ENCODE measurements at regions not wholly inside any gene's neighbourhood (a gene's known extent, or its start where the extent isn't known, plus 50 kb on each side); places are given as distances from the start of the nearest gene placed in this dataset.

DNA sequence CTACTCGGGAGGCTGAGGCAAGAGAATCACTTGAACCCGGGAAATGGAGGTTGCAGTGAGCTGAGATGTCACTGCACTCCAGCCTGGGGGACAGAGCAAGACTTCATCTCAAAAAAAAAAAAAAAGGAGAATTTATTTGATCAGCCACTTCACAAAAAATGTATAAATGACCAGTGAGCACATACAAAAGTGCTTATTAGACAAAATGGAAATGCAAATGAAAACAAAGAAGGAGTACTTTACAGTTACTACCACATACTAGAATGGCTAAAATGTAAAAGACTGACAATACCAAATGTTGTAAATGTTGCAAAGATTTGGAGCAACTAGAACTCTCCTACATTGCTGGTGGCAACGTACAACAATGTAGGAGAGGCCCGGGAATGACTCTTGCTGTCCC lies 241.8 kb upstream of the SOX9 start:
- H3K9me3 ChIP-seq, result no peaks in the 10 kb centered on the region
- H3K36me3 ChIP-seq, result no peaks in the 10 kb centered on the region
- H3K27me3 ChIP-seq, result no peaks in the 10 kb centered on the region
- 81 to 90% (median 84%) methylated on average over 4 of the region's 4 CpGs for WGBS, 3 donors
- DNase-seq, result no peak
- H3K27ac ChIP-seq, result no peak overlapping the region
- intact Hi-C loops (cut with DNase I), result no loop called here
- no peak overlapping the region for H3K4me3 ChIP-seq
- TF ChIP-seq, protein P1, sequence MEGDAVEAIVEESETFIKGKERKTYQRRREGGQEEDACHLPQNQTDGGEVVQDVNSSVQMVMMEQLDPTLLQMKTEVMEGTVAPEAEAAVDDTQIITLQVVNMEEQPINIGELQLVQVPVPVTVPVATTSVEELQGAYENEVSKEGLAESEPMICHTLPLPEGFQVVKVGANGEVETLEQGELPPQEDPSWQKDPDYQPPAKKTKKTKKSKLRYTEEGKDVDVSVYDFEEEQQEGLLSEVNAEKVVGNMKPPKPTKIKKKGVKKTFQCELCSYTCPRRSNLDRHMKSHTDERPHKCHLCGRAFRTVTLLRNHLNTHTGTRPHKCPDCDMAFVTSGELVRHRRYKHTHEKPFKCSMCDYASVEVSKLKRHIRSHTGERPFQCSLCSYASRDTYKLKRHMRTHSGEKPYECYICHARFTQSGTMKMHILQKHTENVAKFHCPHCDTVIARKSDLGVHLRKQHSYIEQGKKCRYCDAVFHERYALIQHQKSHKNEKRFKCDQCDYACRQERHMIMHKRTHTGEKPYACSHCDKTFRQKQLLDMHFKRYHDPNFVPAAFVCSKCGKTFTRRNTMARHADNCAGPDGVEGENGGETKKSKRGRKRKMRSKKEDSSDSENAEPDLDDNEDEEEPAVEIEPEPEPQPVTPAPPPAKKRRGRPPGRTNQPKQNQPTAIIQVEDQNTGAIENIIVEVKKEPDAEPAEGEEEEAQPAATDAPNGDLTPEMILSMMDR (IDR thresholded peaks at IDR 0.05), result no peak
- TF ChIP-seq EP300 (IDR thresholded peaks at IDR 0.05) (no peak), POLR2A (IDR thresholded peaks at IDR 0.05) (no peak)
- no peaks in the 10 kb centered on the region for H3K4me1 ChIP-seq (ENCODE audit: insufficient read depth)

DNA sequence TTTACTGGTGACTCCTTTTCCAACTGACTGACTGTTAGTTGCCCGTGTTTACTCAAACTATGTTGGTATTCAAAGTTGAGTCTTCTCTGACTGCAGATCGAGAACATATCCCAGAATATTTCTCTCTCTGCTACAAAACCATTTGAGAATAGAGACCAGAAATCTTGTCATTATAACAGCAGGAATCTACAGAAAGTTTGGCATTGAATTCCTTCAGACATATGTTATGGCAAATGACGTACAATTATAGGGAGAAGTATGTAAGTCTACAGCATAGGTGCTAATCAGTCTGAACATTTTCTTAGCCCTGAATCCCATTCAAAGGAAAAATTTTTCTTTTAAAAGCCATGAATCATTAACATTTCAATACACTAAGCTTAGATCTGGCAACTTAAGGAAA lies 239.8 kb upstream of the SOX9 start:
- no peaks in the 10 kb centered on the region for H3K9me3 ChIP-seq
- no peak overlapping the region for H3K4me3 ChIP-seq
- 57 to 71% (median 60%) methylated on average over 3 of the region's 3 CpGs for WGBS, 3 donors
- H3K4me1 ChIP-seq (ENCODE audit: insufficient read depth), result no peaks in the 10 kb centered on the region
- no peaks in the 10 kb centered on the region for H3K36me3 ChIP-seq
- no peak for DNase-seq
- no peak overlapping the region for H3K27ac ChIP-seq
- intact Hi-C loops (cut with DNase I), result no loop called here
- no peaks in the 10 kb centered on the region for H3K27me3 ChIP-seq
- TF ChIP-seq, protein P1 (IDR thresholded peaks at IDR 0.05), result no peak
- TF ChIP-seq POLR2A (IDR thresholded peaks at IDR 0.05) (no peak), EP300 (IDR thresholded peaks at IDR 0.05) (no peak)

DNA sequence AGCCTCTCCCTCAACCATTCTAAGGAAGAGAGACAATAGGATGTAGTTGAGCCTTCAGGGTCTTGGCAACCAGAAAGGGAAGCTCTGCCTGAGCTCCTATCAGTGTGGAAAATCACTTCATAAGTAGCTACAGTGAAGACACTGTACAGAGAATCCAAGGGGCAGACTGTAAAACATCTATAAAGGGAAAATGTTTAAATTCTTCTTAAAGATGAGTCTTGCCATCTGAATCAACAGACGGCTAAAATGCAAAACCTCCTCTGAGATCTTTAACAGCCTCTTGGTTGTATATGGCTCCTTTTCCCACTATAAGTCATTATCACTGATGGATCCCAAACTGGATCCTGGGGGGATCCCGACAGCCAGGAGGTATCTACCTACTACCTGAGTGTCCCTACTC lies 239.2 kb upstream of the SOX9 start:
- H3K27me3 ChIP-seq, result no peaks in the 10 kb centered on the region
- no peak overlapping the region for H3K27ac ChIP-seq
- TF ChIP-seq POLR2A (IDR thresholded peaks at IDR 0.05), result no peak
- no peak for TF ChIP-seq EP300 (IDR thresholded peaks at IDR 0.05)
- TF ChIP-seq, protein P1 (IDR thresholded peaks at IDR 0.05), result no peak
- 82 to 84% (median 83%) methylated on average over 2 of the region's 2 CpGs for WGBS, 3 donors
- no peak overlapping the region for H3K4me3 ChIP-seq
- H3K36me3 ChIP-seq, result no peaks in the 10 kb centered on the region
- DNase-seq, result no peak
- no peaks in the 10 kb centered on the region for H3K4me1 ChIP-seq (ENCODE audit: insufficient read depth)
- H3K9me3 ChIP-seq, result no peaks in the 10 kb centered on the region
- intact Hi-C loops (cut with DNase I), result no loop called here

DNA sequence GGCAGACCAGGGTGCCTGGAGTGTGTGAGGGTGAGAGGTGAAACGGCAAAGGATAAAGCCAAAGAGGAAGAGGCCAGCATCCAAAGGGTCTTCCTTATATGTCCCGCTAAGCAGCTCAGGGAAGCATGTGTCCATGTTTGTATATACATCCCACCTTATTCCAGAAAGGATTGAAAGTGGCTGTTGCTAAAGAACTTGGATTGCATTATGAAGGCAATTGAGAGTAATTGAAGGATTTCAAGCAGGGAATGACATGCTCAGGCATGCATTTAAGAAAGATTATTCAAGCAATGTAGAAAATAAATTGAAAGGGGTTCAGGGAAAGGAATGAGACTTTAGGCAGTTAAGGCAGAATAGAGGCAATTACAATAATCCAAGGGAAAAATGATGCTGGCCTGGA lies 237.6 kb upstream of the SOX9 start:
- TF ChIP-seq, protein P1 (IDR thresholded peaks at IDR 0.05), result no peak
- TF ChIP-seq POLR2A (IDR thresholded peaks at IDR 0.05) (no peak), EP300 (IDR thresholded peaks at IDR 0.05) (no peak)
- no peaks in the 10 kb centered on the region for H3K9me3 ChIP-seq
- no peaks in the 10 kb centered on the region for H3K27me3 ChIP-seq
- no peak for DNase-seq
- H3K4me3 ChIP-seq, result no peak overlapping the region
- no peaks in the 10 kb centered on the region for H3K4me1 ChIP-seq (ENCODE audit: insufficient read depth)
- intact Hi-C loops (cut with DNase I), result no loop called here
- 78 to 81% (median 80%) methylated on average over 2 of the region's 2 CpGs for WGBS, 3 donors
- no peaks in the 10 kb centered on the region for H3K36me3 ChIP-seq
- no peak overlapping the region for H3K27ac ChIP-seq

DNA sequence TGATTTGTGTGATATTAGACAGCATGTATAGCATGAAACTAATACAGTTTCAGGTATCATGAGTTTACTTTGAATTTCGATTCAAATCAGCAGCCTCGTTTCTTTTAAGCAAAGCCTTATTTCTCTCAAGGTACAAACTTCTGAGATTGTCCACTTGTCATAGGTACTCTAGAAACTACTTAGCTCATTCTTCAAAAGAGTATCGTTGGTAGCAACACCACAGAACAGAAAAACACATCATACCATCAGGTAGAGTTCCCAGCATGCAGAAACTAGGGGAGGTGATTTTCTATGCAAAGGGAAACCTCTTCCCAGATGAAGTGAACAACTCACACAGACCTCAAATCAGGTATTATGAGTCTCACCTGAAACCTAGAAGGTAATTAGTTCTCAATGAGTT lies 237.0 kb upstream of the SOX9 start:
- TF ChIP-seq EP300 (IDR thresholded peaks at IDR 0.05) (no peak), POLR2A (IDR thresholded peaks at IDR 0.05) (no peak)
- TF ChIP-seq, protein P1 (IDR thresholded peaks at IDR 0.05), result no peak
- no peaks in the 10 kb centered on the region for H3K4me1 ChIP-seq (ENCODE audit: insufficient read depth)
- H3K36me3 ChIP-seq, result no peaks in the 10 kb centered on the region
- DNase-seq, result no peak
- no peak overlapping the region for H3K27ac ChIP-seq
- no peaks in the 10 kb centered on the region for H3K27me3 ChIP-seq
- H3K4me3 ChIP-seq, result no peak overlapping the region
- H3K9me3 ChIP-seq, result no peaks in the 10 kb centered on the region
- WGBS, 3 donors, result 73 to 87% (median 77%) methylated on average over 3 of the region's 3 CpGs
- intact Hi-C loops (cut with DNase I), result no loop called here

Data from ovary (tissue), 7 donors.